WTC11 (cell line): ENCODE measurements at regions not wholly inside any gene's neighbourhood (a gene's known extent, or its start where the extent isn't known, plus 50 kb on each side); places are given as distances from the start of the nearest gene placed in this dataset.

Experiments
- ATAC-seq: fragments of 200-7000 bp; cut with Tn5 transposase; 2 replicates; pipeline ENCODE4 v1.10.0; 2021; ENCODE audit warnings: mild to moderate bottlenecking, moderate library complexity
- CTCF ChIA-PET: fragments of 300-600 bp; sonication (Branson Sonifier 250); formaldehyde crosslinking; loops from one replicate; lab custom pipeline; 2021; ENCODE audit warnings: antibody characterized with exemption; lab: Charles Lee
- POLR2A ChIA-PET: fragments of 350-600 bp; sonication (Branson Sonifier 250); formaldehyde crosslinking; loops from one replicate; lab custom pipeline; 2021; ENCODE audit warnings: antibody characterized with exemption; lab: Charles Lee
- DNase-seq: peaks from one replicate; pipeline ENCODE4 v3.0.0; 2021; ENCODE audit warnings: low spot score
- H3K27ac Mint-ChIP-seq: 2 replicates; pipeline ENCODE4 v1.8.0; 2021; ENCODE audit warnings: mixed read lengths
- H3K27me3 Mint-ChIP-seq: 2 replicates; pipeline ENCODE4 v1.8.0; 2021; ENCODE audit warnings: low read depth, mild to moderate bottlenecking, moderate library complexity, mixed read lengths
- H3K36me3 Mint-ChIP-seq: 2 replicates; pipeline ENCODE4 v1.8.0; 2021; ENCODE audit warnings: mixed read lengths
- H3K4me1 Mint-ChIP-seq: 2 replicates; pipeline ENCODE4 v1.8.0; 2022; ENCODE audit warnings: mixed read lengths
- H3K4me3 Mint-ChIP-seq: 2 replicates; pipeline ENCODE4 v1.8.0; 2021; ENCODE audit warnings: mild to moderate bottlenecking, moderate library complexity, mixed read lengths
- H3K9me3 Mint-ChIP-seq: 2 replicates; pipeline ENCODE4 v1.8.0; 2021; ENCODE audit warnings: mixed read lengths
- ATF3 ChIP-seq: sonication (generic); formaldehyde crosslinking; conservative IDR thresholded peaks from 2 replicates; pipeline ENCODE4 v1.8.1; 2022; ENCODE audit warnings: mild to moderate bottlenecking, missing genetic modification reagents
- CTCF ChIP-seq: fragments of 200-600 bp; IDR thresholded peaks from 2 replicates; pipeline ENCODE4 v1.8.0; 2022; ENCODE audit warnings: antibody characterized with exemption
- E2F1 ChIP-seq: sonication (generic); formaldehyde crosslinking; IDR thresholded peaks from 2 replicates; pipeline ENCODE4 v1.8.0; 2022; ENCODE audit warnings: mild to moderate bottlenecking, missing genetic modification reagents
- ERG ChIP-seq: fragments of 250-450 bp; sonication (Bioruptor Pico); IDR thresholded peaks from 2 replicates; pipeline ENCODE4 v1.8.0; 2021; ENCODE audit warnings: mild to moderate bottlenecking
- ETV6 ChIP-seq: sonication (generic); formaldehyde crosslinking; IDR thresholded peaks from 2 replicates; pipeline ENCODE4 v1.8.1; 2022; ENCODE audit warnings: mild to moderate bottlenecking, missing genetic modification reagents
- GRHL2 ChIP-seq: fragments of 250-450 bp; sonication (Bioruptor Pico); IDR thresholded peaks from 2 replicates; pipeline ENCODE4 v1.8.0; 2022; ENCODE audit warnings: mild to moderate bottlenecking, moderate library complexity; ENCODE audit not compliant: insufficient replicate concordance, severe bottlenecking
- KAT7 ChIP-seq: sonication (generic); formaldehyde crosslinking; IDR thresholded peaks from 2 replicates; pipeline ENCODE4 v1.8.1; 2023; ENCODE audit warnings: missing genetic modification reagents, mild to moderate bottlenecking, borderline replicate concordance
- MAX ChIP-seq: sonication (generic); formaldehyde crosslinking; IDR thresholded peaks from 2 replicates; pipeline ENCODE4 v1.8.0; 2022; ENCODE audit warnings: mild to moderate bottlenecking, missing genetic modification reagents
- NR1H2 ChIP-seq: sonication (generic); formaldehyde crosslinking; IDR thresholded peaks from 2 replicates; pipeline ENCODE4 v1.9.0; 2021; ENCODE audit warnings: mild to moderate bottlenecking, moderate library complexity, missing genetic modification reagents
- RORB ChIP-seq: fragments of 250-450 bp; sonication (Bioruptor Pico); IDR thresholded peaks from 2 replicates; pipeline ENCODE4 v1.9.0; 2021; ENCODE audit warnings: mild to moderate bottlenecking
- STAT6 ChIP-seq: sonication (generic); formaldehyde crosslinking; conservative IDR thresholded peaks from 2 replicates; pipeline ENCODE4 v1.8.1; 2023; ENCODE audit warnings: mild to moderate bottlenecking, low read depth, missing genetic modification reagents, moderate library complexity
- USF1 ChIP-seq: sonication (generic); formaldehyde crosslinking; IDR thresholded peaks from 2 replicates; pipeline ENCODE4 v1.8.0; 2022; ENCODE audit warnings: mild to moderate bottlenecking, missing genetic modification reagents
- USF2 ChIP-seq: sonication (generic); formaldehyde crosslinking; IDR thresholded peaks from 2 replicates; pipeline ENCODE4 v1.8.1; 2023; ENCODE audit warnings: mild to moderate bottlenecking, missing genetic modification reagents, moderate library complexity
- ZNF263 ChIP-seq: sonication (generic); formaldehyde crosslinking; IDR thresholded peaks from 2 replicates; pipeline ENCODE4 v1.8.1; 2022; ENCODE audit warnings: low read depth, mild to moderate bottlenecking, moderate library complexity, missing genetic modification reagents
- ZNF671 ChIP-seq: fragments of 250-450 bp; sonication (Bioruptor Pico); IDR thresholded peaks from 2 replicates; pipeline ENCODE4 v1.8.0; 2021; ENCODE audit warnings: mild to moderate bottlenecking

GRCh38 chr2:2512931-2513330 is 181.9 kb upstream of the MYT1L start:
- Mint-ChIP-seq H3K27me3 (no peaks in the 10 kb centered on the region; the same call in 1 of the 2 replicates), H3K36me3 (peaks cover 4% of the 10 kb centered on the region), H3K9me3 (peaks cover 13% of the 10 kb centered on the region)
- ATAC-seq (no peak), DNase-seq (no peak)
- CTCF ChIA-PET: no interaction called here
- POLR2A ChIA-PET: no interaction called here
- no peak for TF ChIP-seq MAX (CRISPR knock-in tag)
- TF ChIP-seq USF1 (CRISPR knock-in tag): no peak
- TF ChIP-seq STAT6 (CRISPR knock-in tag): no peak
- TF ChIP-seq KAT7 (CRISPR knock-in tag): no peak
- no peak for TF ChIP-seq ZNF671 (CRISPR knock-in tag)
- TF ChIP-seq GRHL2 (CRISPR knock-in tag): no peak
- TF ChIP-seq E2F1: no peak
- TF ChIP-seq ETV6: no peak
- TF ChIP-seq, all 79 proteins: peak for 0
- H3K4me1 Mint-ChIP-seq: no peaks in the 10 kb centered on the region
- no peak overlapping the region for H3K4me3 Mint-ChIP-seq
- H3K27ac Mint-ChIP-seq: no peak overlapping the region

- peaks cover 35% of the 10 kb centered on the region for H3K9me3 Mint-ChIP-seq
- no peaks in the 10 kb centered on the region for H3K4me1 Mint-ChIP-seq
- TF ChIP-seq RORB (CRISPR knock-in tag) (no peak), NR1H2 (CRISPR knock-in tag) (no peak), ATF3 (CRISPR knock-in tag) (no peak), ZNF263 (CRISPR knock-in tag) (no peak), ERG (no peak), USF2 (CRISPR knock-in tag) (no peak), CTCF (no peak)
- ChIA-PET POLR2A (no interaction called here), CTCF (no interaction called here)
- no peak overlapping the region for H3K27ac Mint-ChIP-seq
- no peak overlapping the region for H3K4me3 Mint-ChIP-seq
- H3K27me3 Mint-ChIP-seq: no peaks in the 10 kb centered on the region; the same call in none of the 2 replicates
- H3K36me3 Mint-ChIP-seq: peaks cover 24% of the 10 kb centered on the region
- DNase-seq (no peak), ATAC-seq (no peak)
Measured at GRCh38 chr2:2507417-2507997, 176.4 kb upstream of the MYT1L start.
